A549 (cell line): ENCODE measurements at regions not wholly inside any gene's neighbourhood (a gene's known extent, or its start where the extent isn't known, plus 50 kb on each side); places are given as distances from the start of the nearest gene placed in this dataset.

ENCODE experiments used
- CTCF ChIP-seq: fragments of >200 bp; sonication (Bioruptor Twin); formaldehyde crosslinking; IDR thresholded peaks from 3 replicates; pipeline ENCODE4 v1.5.1; 2016
- EHMT2 ChIP-seq: fragments of 200-600 bp; sonication (generic); IDR thresholded peaks from 2 replicates; pipeline ENCODE4 v1.6.1; 2016; ENCODE audit warnings: antibody characterized with exemption, low read depth, mild to moderate bottlenecking, moderate library complexity
- ESRRA ChIP-seq: fragments of 150-350 bp; IDR thresholded peaks from 2 replicates; pipeline ENCODE4 v1.6.1; 2014; ENCODE audit warnings: mild to moderate bottlenecking, low read length, borderline replicate concordance
- HMGXB4 ChIP-seq: fragments of 250-450 bp; sonication (Bioruptor Pico); IDR thresholded peaks from 2 replicates; pipeline ENCODE4 v1.5.0; 2021; ENCODE audit warnings: mild to moderate bottlenecking, moderate library complexity, borderline replicate concordance
- HOXB13 ChIP-seq: fragments of 250-450 bp; sonication (Bioruptor Pico); IDR thresholded peaks from 2 replicates; pipeline ENCODE4 v1.5.0; 2020; ENCODE audit warnings: low read depth, mild to moderate bottlenecking, moderate library complexity
- MAX ChIP-seq: IDR thresholded peaks from 2 replicates; pipeline ENCODE4 v1.6.1; 2012
- MAZ ChIP-seq: fragments of 150-350 bp; IDR thresholded peaks from 2 replicates; pipeline ENCODE4 v1.6.1; 2014; ENCODE audit warnings: antibody characterized with exemption, low read depth, low read length, borderline replicate concordance
- POLR2A ChIP-seq: IDR thresholded peaks from 2 replicates; pipeline ENCODE4 v1.6.1; 2012; ENCODE audit warnings: mild to moderate bottlenecking, low read length

GRCh38 chr12:20197411-20197810, 170.9 kb upstream of the PDE3A start:
- no peak for TF ChIP-seq CTCF
- TF ChIP-seq EHMT2, result no peak
- TF ChIP-seq HOXB13 (CRISPR knock-in tag), result no peak
- TF ChIP-seq MAZ, result no peak
- TF ChIP-seq HMGXB4 (CRISPR knock-in tag), result no peak
- no peak for TF ChIP-seq MAX
- TF ChIP-seq POLR2A, result no peak
- no peak for TF ChIP-seq ESRRA
